HG02973 (cell line): ENCODE measurements at regions not wholly inside any gene's neighbourhood (a gene's known extent, or its start where the extent isn't known, plus 50 kb on each side); places are given as distances from the start of the nearest gene placed in this dataset.

Experiments used
- ATAC-seq: cut with Tn5 transposase; IDR thresholded peaks from one replicate; pipeline ENCODE4 v1.9.1; 2021; ENCODE audit warnings: moderate library complexity; ENCODE audit not compliant: unreplicated experiment

DNA sequence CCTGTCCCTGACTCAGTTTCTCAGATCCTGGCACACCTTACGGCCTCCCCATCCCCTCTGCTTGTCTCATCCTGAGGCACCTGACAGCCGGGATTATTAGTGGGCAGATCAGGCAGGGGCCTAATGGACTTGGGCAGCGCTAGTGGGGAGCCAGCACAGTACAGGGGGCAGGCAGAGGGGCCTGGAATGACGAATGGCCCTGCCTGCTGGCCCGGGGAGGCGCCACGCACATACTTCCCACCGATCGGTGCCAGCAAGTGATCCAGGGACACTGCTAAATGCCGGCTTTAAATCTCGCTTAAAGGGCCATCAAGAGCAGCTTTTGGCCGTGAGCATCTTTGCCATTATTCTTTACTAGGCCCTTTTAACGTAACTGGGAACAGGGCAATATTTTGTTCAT, 188.4 kb downstream of the DHX35 start:
- ATAC-seq = no peak

- no peak for ATAC-seq
Observed at GRCh38 chr20:39146394-39146793, 184.2 kb downstream of the DHX35 start.

- no peak for ATAC-seq
Observed at GRCh38 chr20:39145921-39146320, 183.8 kb downstream of the DHX35 start.

GRCh38 chr20:39144757-39145156, 182.6 kb downstream of the DHX35 start:
- no peak for ATAC-seq

DNA sequence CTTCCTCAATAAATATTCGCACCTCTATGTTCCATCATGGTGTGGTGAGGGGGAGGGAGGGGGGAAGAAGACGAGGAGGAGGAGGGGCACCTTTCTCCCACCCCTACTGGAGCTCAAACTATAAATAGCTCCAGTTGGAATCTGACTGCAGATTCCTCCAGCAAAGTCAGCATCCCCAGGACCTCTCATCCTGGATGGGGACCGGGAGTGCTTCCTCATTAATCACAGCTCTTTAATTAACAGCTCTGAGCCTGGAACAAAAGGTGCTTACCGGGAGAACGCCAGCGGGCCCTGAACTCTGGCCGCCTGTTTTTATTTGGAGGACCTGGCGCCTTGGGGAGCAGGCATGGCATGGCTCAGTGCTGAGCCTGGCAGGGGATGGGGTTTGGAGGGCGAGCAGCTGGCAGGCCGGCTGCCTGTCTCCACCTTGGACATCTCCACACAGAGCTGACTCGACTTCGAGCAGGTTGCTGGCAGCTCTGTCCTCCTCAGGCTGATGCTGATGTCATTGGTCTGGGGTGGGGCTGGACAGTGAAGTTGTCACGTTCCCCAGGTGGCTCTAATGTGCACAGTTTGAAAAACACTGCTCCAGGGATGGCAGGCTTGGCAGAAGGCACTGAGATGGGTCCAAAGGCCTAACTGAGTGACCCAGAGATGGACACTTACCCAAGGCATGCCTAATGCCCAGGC, 180.4 kb downstream of the DHX35 start:
- no peak for ATAC-seq

DNA sequence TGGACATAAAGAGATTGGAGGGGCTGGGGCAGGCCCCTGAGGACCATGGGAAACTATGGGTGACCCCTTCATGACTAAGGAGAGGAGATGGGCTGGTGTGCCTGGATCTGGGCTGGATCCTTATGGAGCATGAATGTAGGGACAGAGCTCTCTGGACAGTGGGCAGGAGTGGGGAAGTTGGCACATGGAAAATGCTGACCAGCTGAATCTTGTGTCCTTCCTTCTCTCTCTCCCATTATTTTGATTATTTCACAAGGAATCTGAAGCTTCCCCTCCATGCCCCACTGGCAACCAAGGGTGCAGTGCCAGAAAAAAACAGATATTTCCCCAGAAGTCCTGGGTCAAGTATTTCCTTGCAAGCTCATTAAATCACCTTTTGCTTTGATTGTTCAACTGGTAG, 175.2 kb downstream of the DHX35 start:
- ATAC-seq = no peak

- ATAC-seq = no peak
Observed at GRCh38 chr20:39136798-39137197, 174.7 kb downstream of the DHX35 start.

- ATAC-seq = no peak
Observed at GRCh38 chr20:39135885-39136544, 173.9 kb downstream of the DHX35 start.

GRCh38 chr20:39133201-39133600, 171.1 kb downstream of the DHX35 start:
- ATAC-seq = no peak

DNA sequence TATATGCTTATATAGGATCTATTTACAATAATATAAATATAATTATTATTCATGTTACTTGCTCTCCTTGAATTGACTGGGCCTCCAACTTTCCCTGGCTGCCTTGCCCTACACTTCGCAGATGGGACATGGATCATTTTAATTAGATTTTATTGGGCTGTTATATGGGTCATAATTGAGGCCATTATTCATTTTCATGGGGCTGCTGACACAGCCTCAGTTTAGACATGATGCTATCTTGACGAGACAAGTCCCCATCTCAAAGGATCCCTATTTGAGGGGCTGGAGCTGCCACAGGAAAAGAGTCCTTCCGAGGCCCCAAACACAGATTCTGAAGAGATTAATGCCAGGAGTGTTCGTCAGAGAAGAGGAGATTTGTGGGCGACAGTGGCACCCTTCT, 170.4 kb downstream of the DHX35 start:
- no peak for ATAC-seq

DNA sequence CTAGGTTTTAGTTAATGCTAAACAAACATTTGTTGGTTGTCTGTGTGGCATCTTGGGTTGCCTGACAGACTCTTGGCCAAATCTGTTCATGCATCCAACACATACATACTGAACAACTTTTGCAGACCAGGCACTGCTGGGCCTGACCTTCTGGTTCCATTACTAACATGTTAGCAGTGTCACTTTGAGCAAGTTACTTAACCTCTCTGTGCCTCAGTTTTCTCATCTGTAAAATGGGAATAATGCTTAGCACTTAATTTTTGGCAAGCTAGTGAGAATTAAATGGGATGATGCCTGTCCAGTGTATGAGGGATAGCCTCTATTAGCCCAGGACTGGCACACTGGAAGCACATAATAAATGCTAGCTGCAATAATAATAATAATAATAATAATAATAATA, 169.9 kb downstream of the DHX35 start:
- no peak for ATAC-seq

GRCh38 chr20:39130627-39131026, 168.5 kb downstream of the DHX35 start:
- ATAC-seq = no peak

GRCh38 chr20:39129523-39129922, 167.4 kb downstream of the DHX35 start:
- ATAC-seq = no peak

DNA sequence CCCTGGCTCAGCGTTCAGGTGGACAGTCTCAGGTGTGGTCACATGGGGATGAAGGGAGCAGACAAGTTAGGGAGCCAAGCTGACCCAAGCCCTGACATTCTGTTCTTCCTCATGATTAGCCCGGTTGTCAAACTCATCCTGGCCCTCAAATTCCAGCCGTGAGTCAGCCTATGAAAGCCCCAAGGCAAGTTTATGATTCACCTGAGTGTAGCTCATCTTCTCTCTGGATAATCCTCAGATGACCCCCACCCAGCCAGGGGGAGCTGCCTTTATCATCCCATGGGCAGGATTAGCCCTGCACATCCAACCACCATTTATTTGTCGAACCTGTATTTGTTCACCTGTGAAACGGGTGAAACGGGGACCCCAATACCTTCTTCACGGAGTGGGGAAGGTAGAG, 161.9 kb downstream of the DHX35 start:
- no peak for ATAC-seq

DNA sequence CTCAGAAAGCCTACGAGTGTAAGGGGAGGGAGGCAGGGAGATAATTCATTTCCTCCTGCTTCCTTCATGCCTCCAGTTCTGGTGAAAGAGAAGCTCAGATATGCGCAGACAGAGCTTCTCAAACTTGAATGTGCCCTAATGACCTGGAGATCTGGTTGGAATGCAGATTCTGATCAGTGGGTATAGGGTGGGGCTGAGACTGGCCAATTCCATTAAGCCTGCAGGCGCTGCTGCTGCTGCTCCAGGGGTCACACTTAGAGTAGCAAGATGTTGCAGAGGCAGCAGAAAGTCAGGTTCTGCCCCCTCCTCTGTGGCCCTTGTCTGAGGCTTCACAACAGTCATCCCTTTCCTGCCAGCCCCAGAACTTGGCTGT, 161.0 kb downstream of the DHX35 start:
- ATAC-seq = no peak

DNA sequence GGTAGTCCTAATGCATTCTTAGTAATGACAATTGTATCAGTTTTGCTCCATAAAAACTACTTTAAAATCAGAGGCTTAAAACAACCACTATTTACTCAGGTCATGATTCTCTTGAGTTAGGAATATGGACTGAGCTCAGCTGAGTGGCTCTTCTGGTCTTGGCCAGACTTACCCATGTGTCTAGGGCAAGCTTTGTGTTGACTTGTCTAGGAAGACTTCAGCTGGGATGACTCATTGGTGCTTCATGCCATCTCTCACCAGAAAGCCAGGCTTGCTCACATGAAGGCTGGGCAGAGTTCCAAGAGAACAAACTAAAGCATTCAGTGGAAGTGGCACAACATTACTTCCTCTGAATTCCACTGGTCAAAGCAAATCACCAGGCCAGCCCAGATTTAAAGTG, 155.3 kb downstream of the DHX35 start:
- ATAC-seq = no peak

GRCh38 chr20:39116020-39116419, 153.9 kb downstream of the DHX35 start:
- no peak for ATAC-seq

DNA sequence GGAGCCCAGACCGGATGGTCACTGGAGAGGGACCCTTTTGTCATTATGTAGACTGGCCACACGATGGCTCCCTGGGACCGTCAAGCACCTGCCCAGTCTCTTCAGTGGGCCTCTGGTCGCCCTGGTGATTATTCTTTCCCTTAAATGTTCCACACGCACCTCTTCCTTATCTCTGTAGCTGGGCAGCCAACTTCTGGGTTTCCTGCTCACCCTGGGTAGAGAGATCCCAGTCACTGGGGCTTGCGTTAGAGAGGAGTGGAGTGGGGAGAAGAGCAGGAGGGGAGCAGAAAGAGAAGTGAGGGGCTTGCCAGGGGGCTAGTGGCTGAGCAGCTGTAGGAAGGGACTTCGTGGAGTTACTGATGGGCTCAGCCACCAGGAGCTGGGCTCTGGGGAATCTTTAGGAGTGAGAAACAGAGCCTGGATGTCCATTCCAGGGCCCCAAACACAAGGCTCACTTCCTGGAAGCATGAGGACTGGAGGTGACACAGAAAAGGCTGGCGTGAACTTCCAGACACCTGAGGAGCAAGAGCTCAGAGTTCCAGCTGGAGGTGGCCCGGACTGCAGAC, 150.1 kb downstream of the DHX35 start:
- ATAC-seq = no peak

DNA sequence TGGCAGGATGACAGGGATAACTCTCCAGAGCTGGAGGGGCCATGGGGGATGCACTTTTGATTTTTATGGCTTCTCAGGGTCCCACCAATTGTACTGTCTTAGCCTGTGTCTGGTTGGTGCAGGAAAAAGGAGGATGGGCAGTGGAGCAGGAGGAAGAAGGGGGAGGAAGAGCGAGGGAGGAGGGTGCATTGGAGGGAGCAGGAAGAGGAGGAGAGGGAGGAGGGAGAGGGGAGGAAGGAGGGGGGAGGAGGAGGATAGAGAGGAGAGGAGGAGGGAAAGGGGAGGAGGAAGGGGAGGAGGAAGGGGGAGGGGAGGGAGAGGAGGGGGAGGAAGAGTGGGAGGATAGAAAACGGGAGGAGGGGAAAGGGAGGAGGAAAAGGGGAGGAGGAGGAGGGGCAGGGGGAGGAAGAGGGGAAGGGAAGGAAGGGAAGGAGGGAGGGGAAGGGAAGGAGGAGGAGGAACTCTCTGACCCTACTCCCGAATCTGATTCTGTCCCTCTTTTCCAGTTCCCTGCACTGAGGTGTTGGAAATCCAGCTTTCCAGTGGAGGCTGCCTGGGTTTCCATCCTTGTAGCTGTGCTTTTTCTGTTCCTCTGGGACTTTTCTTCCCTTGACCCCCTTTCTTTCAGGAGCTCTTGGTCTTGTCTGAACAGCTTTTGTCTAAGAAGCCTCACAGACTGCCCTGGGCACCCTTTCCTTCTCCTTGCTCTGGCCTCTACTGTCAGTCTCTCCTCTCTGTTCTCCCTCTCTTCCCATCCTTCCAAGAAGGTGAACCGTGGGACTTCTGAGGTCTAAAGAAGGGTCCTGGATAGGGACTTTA, 149.4 kb downstream of the DHX35 start:
- ATAC-seq = no peak

- ATAC-seq = no peak
Observed at GRCh38 chr20:39110819-39111136, 148.6 kb downstream of the DHX35 start.

DNA sequence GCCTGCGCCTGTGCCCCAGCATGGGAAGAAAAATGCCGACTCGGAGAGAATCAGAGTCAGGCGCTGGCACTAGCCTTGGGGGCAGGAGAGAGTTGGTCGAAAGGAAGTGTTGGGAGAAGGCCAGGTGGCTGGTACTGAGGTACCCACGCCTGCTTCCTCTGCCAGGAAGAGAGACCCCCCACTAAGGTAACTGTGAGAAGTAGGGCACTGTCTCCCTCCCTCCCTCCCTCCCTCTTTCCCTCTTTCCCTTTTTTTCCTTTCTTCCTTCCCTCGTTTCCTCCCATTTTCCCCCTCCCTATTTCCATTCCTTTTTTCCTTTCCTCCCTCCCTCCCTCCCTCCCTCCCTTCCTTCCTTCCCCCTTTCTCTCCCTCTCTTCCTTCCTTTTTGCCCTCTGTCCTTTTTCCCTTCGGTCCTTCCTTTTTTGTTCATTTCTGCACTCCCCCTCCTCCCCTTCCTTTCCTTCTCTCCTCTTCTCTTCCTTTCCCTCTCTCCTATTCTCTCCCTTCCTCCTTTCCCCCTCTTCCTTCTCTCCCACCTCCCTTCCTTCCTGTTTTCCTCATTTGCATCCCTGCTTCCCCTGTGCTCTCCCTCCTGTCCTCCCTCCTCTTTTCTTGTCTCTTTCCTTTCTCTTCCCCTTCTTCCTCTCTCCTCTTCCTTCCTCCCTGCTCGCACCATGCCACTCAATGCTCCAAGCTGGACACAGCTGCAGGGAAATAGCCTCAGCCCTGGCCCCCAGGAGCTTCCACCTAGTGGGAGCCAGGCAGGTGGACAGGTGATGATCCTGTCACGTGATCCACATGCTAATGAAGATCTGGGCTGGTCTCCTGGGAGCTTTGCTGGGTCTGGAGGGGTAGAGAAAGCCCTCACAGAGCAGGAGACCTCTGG, 148.0 kb downstream of the DHX35 start:
- no peak for ATAC-seq
